ENCODE measurements at regions not wholly inside any gene's neighbourhood (a gene's known extent, or its start where the extent isn't known, plus 50 kb on each side); places are given as distances from the start of the nearest gene placed in this dataset.

DNA sequence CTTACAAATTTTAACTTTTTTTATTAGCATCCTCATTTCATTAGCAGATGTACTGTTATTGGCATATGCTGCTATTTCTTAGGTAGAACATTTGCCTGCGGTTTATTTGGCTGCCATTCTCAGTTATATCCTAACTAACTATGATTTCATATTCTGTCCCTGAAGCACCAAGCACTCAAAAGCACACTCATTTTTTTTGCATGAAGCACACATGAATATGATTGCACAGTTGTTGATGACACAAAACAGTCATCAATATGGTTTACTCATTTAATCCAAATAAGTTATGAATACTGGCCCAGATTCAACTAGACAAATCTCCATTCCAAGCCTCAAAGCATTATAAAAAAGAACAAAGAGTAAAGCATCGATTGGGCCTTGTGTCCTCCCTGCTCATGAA, 129.4 kb upstream of the CNTNAP5 start:
- ATAC-seq (no peak), DNase-seq (no peak)
- H3K4me3 ChIP-seq = no peak overlapping the region
- TF ChIP-seq, protein P1, sequence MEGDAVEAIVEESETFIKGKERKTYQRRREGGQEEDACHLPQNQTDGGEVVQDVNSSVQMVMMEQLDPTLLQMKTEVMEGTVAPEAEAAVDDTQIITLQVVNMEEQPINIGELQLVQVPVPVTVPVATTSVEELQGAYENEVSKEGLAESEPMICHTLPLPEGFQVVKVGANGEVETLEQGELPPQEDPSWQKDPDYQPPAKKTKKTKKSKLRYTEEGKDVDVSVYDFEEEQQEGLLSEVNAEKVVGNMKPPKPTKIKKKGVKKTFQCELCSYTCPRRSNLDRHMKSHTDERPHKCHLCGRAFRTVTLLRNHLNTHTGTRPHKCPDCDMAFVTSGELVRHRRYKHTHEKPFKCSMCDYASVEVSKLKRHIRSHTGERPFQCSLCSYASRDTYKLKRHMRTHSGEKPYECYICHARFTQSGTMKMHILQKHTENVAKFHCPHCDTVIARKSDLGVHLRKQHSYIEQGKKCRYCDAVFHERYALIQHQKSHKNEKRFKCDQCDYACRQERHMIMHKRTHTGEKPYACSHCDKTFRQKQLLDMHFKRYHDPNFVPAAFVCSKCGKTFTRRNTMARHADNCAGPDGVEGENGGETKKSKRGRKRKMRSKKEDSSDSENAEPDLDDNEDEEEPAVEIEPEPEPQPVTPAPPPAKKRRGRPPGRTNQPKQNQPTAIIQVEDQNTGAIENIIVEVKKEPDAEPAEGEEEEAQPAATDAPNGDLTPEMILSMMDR (IDR thresholded peaks at IDR 0.05) = no peak
- TF ChIP-seq POLR2A (IDR thresholded peaks at IDR 0.05) = no peak
- H3K27ac ChIP-seq = no peak overlapping the region
- 55% methylated on average over 2 of the region's 2 CpGs for WGBS (ENCODE audit: insufficient coverage, low coverage, low lambda C conversion rate, missing lambda C conversion rate)
- H3K27me3 ChIP-seq = no peaks in the 10 kb centered on the region
- H3K4me1 ChIP-seq = no peaks in the 10 kb centered on the region
- intact Hi-C loops (cut with DNase I) = no loop called here
- no peaks in the 10 kb centered on the region for H3K9me3 ChIP-seq
- H3K36me3 ChIP-seq = no peaks in the 10 kb centered on the region

DNA sequence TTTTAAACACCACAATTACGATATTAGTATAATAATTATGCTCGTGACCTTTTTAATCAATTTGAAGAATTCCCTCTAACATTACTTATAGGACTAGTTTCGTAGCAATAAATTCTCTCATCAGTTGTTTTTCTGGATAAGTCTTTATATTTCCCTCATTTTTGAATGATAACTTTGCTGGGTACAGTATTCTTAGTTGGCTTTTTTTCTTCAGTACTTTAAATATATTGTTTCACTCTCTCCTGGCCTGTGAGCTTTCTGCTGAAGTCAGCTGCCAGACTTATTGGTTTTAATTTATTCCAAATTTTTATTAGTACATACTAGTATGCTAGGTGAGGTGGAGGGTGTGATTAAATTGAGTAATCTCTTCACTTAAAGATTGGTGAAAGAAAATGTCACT, 123.8 kb upstream of the CNTNAP5 start:
- no peak for TF ChIP-seq POLR2A (IDR thresholded peaks at IDR 0.05)
- TF ChIP-seq, protein P1 (IDR thresholded peaks at IDR 0.05) = no peak
- no peaks in the 10 kb centered on the region for H3K4me1 ChIP-seq
- no peaks in the 10 kb centered on the region for H3K36me3 ChIP-seq
- no peak overlapping the region for H3K27ac ChIP-seq
- intact Hi-C loops (cut with DNase I) = no loop called here
- DNase-seq (no peak), ATAC-seq (no peak)
- H3K9me3 ChIP-seq = no peaks in the 10 kb centered on the region
- no peaks in the 10 kb centered on the region for H3K27me3 ChIP-seq
- WGBS (ENCODE audit: insufficient coverage, low coverage, low lambda C conversion rate, missing lambda C conversion rate) = 18% methylated on average over 3 of the region's 3 CpGs
- no peak overlapping the region for H3K4me3 ChIP-seq

DNA sequence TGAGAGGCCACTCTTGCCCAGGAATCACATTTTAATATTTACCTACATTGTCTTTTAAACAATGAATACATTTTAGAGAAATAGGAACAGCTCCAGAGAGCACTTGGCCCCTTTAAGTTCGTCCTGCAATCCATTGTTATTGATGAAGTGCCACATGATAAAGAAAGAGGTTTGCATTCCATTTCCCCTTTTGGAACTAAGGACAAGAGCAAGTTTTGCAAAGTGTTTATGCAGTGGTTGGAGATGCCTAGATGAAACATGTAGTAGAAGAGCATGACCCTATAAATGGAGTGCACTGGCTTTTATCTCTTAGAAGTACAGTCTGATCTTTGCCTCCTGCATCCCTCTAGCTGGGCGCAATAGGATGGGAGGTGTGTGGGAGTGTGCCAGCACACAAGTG, 118.7 kb upstream of the CNTNAP5 start:
- TF ChIP-seq, protein P1 (IDR thresholded peaks at IDR 0.05) = no peak
- no peak overlapping the region for H3K4me3 ChIP-seq
- H3K9me3 ChIP-seq = no peaks in the 10 kb centered on the region
- no peaks in the 10 kb centered on the region for H3K4me1 ChIP-seq
- H3K27me3 ChIP-seq = no peaks in the 10 kb centered on the region
- ATAC-seq (no peak), DNase-seq (no peak)
- H3K36me3 ChIP-seq = no peaks in the 10 kb centered on the region
- intact Hi-C loops (cut with DNase I) = no loop called here
- no peak overlapping the region for H3K27ac ChIP-seq
- WGBS (ENCODE audit: insufficient coverage, low coverage, low lambda C conversion rate, missing lambda C conversion rate) = 22% methylated on average over 2 of the region's 2 CpGs

- no peaks in the 10 kb centered on the region for H3K36me3 ChIP-seq
- H3K27me3 ChIP-seq = no peaks in the 10 kb centered on the region
- no peak for TF ChIP-seq POLR2A (IDR thresholded peaks at IDR 0.05)
- TF ChIP-seq, protein P1 (IDR thresholded peaks at IDR 0.05) = no peak
- H3K9me3 ChIP-seq = no peaks in the 10 kb centered on the region
- intact Hi-C loops (cut with DNase I) = no loop called here
- WGBS (ENCODE audit: insufficient coverage, low coverage, low lambda C conversion rate, missing lambda C conversion rate) = 14% methylated on average over 2 of the region's 2 CpGs
- DNase-seq (no peak), ATAC-seq (no peak)
- no peak overlapping the region for H3K4me3 ChIP-seq
- no peaks in the 10 kb centered on the region for H3K4me1 ChIP-seq
- H3K27ac ChIP-seq = no peak overlapping the region
Observed at GRCh38 chr2:123908522-123908921, 116.6 kb upstream of the CNTNAP5 start.

GRCh38 chr2:123912171-123912570, 112.9 kb upstream of the CNTNAP5 start:
- Histone ChIP-seq H3K4me3 (no peak overlapping the region), H3K4me1 (no peaks in the 10 kb centered on the region), H3K27ac (no peak overlapping the region), H3K27me3 (no peaks in the 10 kb centered on the region), H3K9me3 (no peaks in the 10 kb centered on the region), H3K36me3 (no peaks in the 10 kb centered on the region)
- DNase-seq (no peak), ATAC-seq (no peak)
- intact Hi-C loops (cut with DNase I) = no loop called here
- TF ChIP-seq, protein P1 (IDR thresholded peaks at IDR 0.05) = no peak
- no peak for TF ChIP-seq POLR2A (IDR thresholded peaks at IDR 0.05)
- WGBS (ENCODE audit: insufficient coverage, low coverage, low lambda C conversion rate, missing lambda C conversion rate) = 32% methylated on average over 4 of the region's 4 CpGs

Measured in right lobe of liver (tissue), 6 donors.